Upper lobe of left lung (tissue), 4 donors: ENCODE measurements at regions not wholly inside any gene's neighbourhood (a gene's known extent, or its start where the extent isn't known, plus 50 kb on each side); places are given as distances from the start of the nearest gene placed in this dataset.

Experiments
- CTCF ChIP-seq, 6 experiments: fragments of 450-650 bp in 4 of 6; fragments of 200-600 bp in 2 of 6; sonication (generic) in 2 of 6; IDR thresholded peaks; one replicate each; pipeline ENCODE4 v1.5.1; 2016 to 2019; ENCODE audit warnings: antibody characterized with exemption in 6 of 6
- EP300 ChIP-seq, 4 donors: sonication (generic); formaldehyde crosslinking; IDR thresholded peaks; one replicate each; pipeline ENCODE4 v1.5.1; 2017; ENCODE audit warnings: antibody characterized with exemption in 4 of 4, control low read depth in 2 of 4

DNA sequence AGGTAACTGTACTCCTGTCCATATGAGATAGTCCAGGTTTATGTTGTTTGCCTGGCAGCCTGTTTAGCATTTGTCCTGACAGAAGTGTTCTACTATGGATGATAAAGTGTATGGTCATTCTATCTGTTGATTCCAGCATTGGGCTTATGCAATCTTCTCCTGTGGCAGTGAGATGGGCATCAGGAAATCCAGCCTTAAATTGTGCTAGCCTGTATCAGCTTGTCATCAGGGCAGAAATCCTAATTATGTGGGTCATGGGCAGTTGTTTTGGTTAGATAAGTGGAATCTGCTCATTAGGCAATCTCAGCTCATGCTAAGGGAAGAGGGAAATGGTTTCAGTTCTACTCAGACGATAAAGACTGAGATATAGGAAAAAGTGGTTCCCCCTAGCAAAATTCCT is 247.4 kb upstream of the CHD1 start:
- TF ChIP-seq EP300 (IDR thresholded peaks at IDR 0.05) (no peak), CTCF (IDR thresholded peaks at IDR 0.05) (no peak)
